ENCODE measurements at regions not wholly inside any gene's neighbourhood (a gene's known extent, or its start where the extent isn't known, plus 50 kb on each side); places are given as distances from the start of the nearest gene placed in this dataset.

- no peak for TF ChIP-seq TAF1 (IDR thresholded peaks at IDR 0.05; ENCODE audit: borderline replicate concordance, low read depth, low read length)
- no peak for TF ChIP-seq POLR2AphosphoS5 (IDR thresholded peaks at IDR 0.05; ENCODE audit: low read depth, low read length)
- TF ChIP-seq POLR2A (IDR thresholded peaks at IDR 0.05; ENCODE audit: low read depth, low read length) = no peak
Observed at GRCh38 chr3:106421426-106421825, 552.6 kb upstream of the CBLB start.

Data from GM12892 (cell line).